Left lung (tissue), 4 donors: ENCODE measurements at regions not wholly inside any gene's neighbourhood (a gene's known extent, or its start where the extent isn't known, plus 50 kb on each side); places are given as distances from the start of the nearest gene placed in this dataset.

Experiments
- ATAC-seq: fragments of 200-7000 bp; cut with Tn5 transposase; one replicate; pipeline ENCODE4 v1.9.1; 2020; ENCODE audit warnings: moderate library complexity
- DNase-seq, 4 donors: peaks; one replicate each; pipeline ENCODE4 v3.0.0-alpha.2; 2013 to 2020
- H3K27ac ChIP-seq, 2 donors: fragments of 200-600 bp; sonication (generic) in 1 of 2; one replicate each; pipeline versions ENCODE4 v1.5.0 to v1.8.0; 2020 to 2021
- H3K27me3 ChIP-seq, 2 donors: fragments of 200-600 bp; sonication (generic) in 1 of 2; one replicate each; pipeline versions ENCODE4 v1.5.0 to v1.8.0; 2020 to 2021
- H3K36me3 ChIP-seq, 2 donors: fragments of 200-600 bp; sonication (generic) in 1 of 2; one replicate each; pipeline versions ENCODE4 v1.5.0 to v1.8.0; 2020 to 2021
- H3K4me1 ChIP-seq, 2 donors: fragments of 200-600 bp; one replicate each; pipeline ENCODE4 v1.8.0; 2021
- H3K4me3 ChIP-seq, 2 donors: fragments of 200-600 bp; sonication (generic) in 1 of 2; one replicate each; pipeline versions ENCODE4 v1.5.0 to v1.8.0; 2020 to 2021; ENCODE audit warnings: mild to moderate bottlenecking in 1 of 2
- H3K9me3 ChIP-seq, 2 donors: fragments of 200-600 bp; sonication (generic) in 1 of 2; one replicate each; pipeline versions ENCODE4 v1.5.0 to v1.8.0; 2020 to 2021
- CTCF ChIP-seq, 2 donors: fragments of 200-600 bp; sonication (generic) in 1 of 2; IDR thresholded peaks; one replicate each; pipeline versions ENCODE4 v1.5.0 to v1.8.0; 2021; ENCODE audit warnings: antibody characterized with exemption in 2 of 2
- intact Hi-C, 2 donors: fragments of 100-400 bp; cut with DNase I; formaldehyde crosslinking; loops; one replicate each; pipeline versions ENCODE4 v1.11.2 to v1.14.2; 2022
- donor health status: DM: no; HTN: yes; CAD: no.
- donor health status: DM: no; HTN: no; CAD: no.

- DNase-seq (no peak), ATAC-seq (no peak)
- Histone ChIP-seq H3K4me3 (no peak overlapping the region), H3K4me1 (no peaks in the 10 kb centered on the region), H3K9me3 (no peaks in the 10 kb centered on the region), H3K27ac (no peak overlapping the region), H3K36me3 (no peaks in the 10 kb centered on the region), H3K27me3 (no peaks in the 10 kb centered on the region)
- intact Hi-C loops: no loop called here
- no peak for TF ChIP-seq CTCF (IDR thresholded peaks at IDR 0.05)
These were observed 94.8 kb upstream of the CNKSR3 start for GRCh38 chr6:154605178-154605881.

GRCh38 chr6:154605882-154606370 lies 95.4 kb upstream of the CNKSR3 start:
- ATAC-seq (no peak), DNase-seq (no peak)
- Histone ChIP-seq H3K4me3 (no peak overlapping the region), H3K4me1 (no peaks in the 10 kb centered on the region), H3K27me3 (no peaks in the 10 kb centered on the region), H3K27ac (no peak overlapping the region), H3K36me3 (no peaks in the 10 kb centered on the region), H3K9me3 (no peaks in the 10 kb centered on the region)
- no peak for TF ChIP-seq CTCF (IDR thresholded peaks at IDR 0.05)
- intact Hi-C loops: no loop called here

- intact Hi-C loops: no loop called here
- no peaks in the 10 kb centered on the region for H3K4me1 ChIP-seq
- no peaks in the 10 kb centered on the region for H3K27me3 ChIP-seq
- no peak overlapping the region for H3K4me3 ChIP-seq
- peak; percentile 20 for ATAC-seq
- H3K27ac ChIP-seq: no peak overlapping the region
- DNase-seq: no peak
- no peaks in the 10 kb centered on the region for H3K9me3 ChIP-seq
- H3K36me3 ChIP-seq: no peaks in the 10 kb centered on the region
- no peak for TF ChIP-seq CTCF (IDR thresholded peaks at IDR 0.05)
These were observed 96.0 kb upstream of the CNKSR3 start for GRCh38 chr6:154606457-154606856.

GRCh38 chr6:154606860-154607259 lies 96.4 kb upstream of the CNKSR3 start:
- H3K27me3 ChIP-seq: no peaks in the 10 kb centered on the region
- no peaks in the 10 kb centered on the region for H3K36me3 ChIP-seq
- H3K9me3 ChIP-seq: no peaks in the 10 kb centered on the region
- intact Hi-C loops: no loop called here
- H3K4me1 ChIP-seq: no peaks in the 10 kb centered on the region
- H3K27ac ChIP-seq: no peak overlapping the region
- TF ChIP-seq CTCF (IDR thresholded peaks at IDR 0.05): no peak
- no peak overlapping the region for H3K4me3 ChIP-seq
- peak; percentile 89 for ATAC-seq
- peak in 1 of 4 donors; percentile 22 for DNase-seq

GRCh38 chr6:154611241-154611640 lies 100.8 kb upstream of the CNKSR3 start:
- H3K4me3 ChIP-seq: no peak overlapping the region
- no peaks in the 10 kb centered on the region for H3K36me3 ChIP-seq
- no peak for ATAC-seq
- TF ChIP-seq CTCF (IDR thresholded peaks at IDR 0.05): no peak
- no peaks in the 10 kb centered on the region for H3K27me3 ChIP-seq
- no peaks in the 10 kb centered on the region for H3K4me1 ChIP-seq
- intact Hi-C loops: no loop called here
- H3K9me3 ChIP-seq: no peaks in the 10 kb centered on the region
- no peak overlapping the region for H3K27ac ChIP-seq
- DNase-seq: no peak
